MCF 10A (cell line): ENCODE measurements at regions not wholly inside any gene's neighbourhood (a gene's known extent, or its start where the extent isn't known, plus 50 kb on each side); places are given as distances from the start of the nearest gene placed in this dataset.

ENCODE experiments used
- BruUV-seq: library from RNA; stranded (reverse); fragments of 400-500 nt; replicated peaks from 2 replicates; lab custom pipeline; 2021; lab: Mats Ljungman, UMichigan
- CTCF ChIA-PET: fragments of 300-600 bp; sonication (Branson Sonifier 250); formaldehyde crosslinking; extraction: SDS; loops from one replicate; lab custom pipeline; 2021; ENCODE audit warnings: antibody characterized with exemption, inconsistent platforms; lab: Yijun Ruan, JAX
- POLR2A ChIA-PET: fragments of 300-600, 350-650 bp; sonication (Branson Sonifier 250); formaldehyde crosslinking; extraction: SDS; loops from one replicate; lab custom pipeline; 2020; ENCODE audit warnings: antibody characterized with exemption, inconsistent platforms; lab: Yijun Ruan, JAX
- DNase-seq: peaks from one replicate; pipeline ENCODE4 v3.0.0-alpha.2; 2018; ENCODE audit not compliant: unreplicated experiment
- H3K27ac Mint-ChIP-seq: one replicate; pipeline ENCODE4 v1.8.0; 2022; ENCODE audit warnings: mild to moderate bottlenecking, low read depth, mixed read lengths; ENCODE audit not compliant: unreplicated experiment
- H3K27me3 Mint-ChIP-seq: one replicate; pipeline ENCODE4 v1.8.0; 2022; ENCODE audit warnings: mixed read lengths; ENCODE audit not compliant: insufficient read depth, unreplicated experiment
- H3K36me3 Mint-ChIP-seq: one replicate; pipeline ENCODE4 v1.8.0; 2022; ENCODE audit warnings: mild to moderate bottlenecking, moderate library complexity, mixed read lengths; ENCODE audit not compliant: insufficient read depth, unreplicated experiment
- H3K4me1 Mint-ChIP-seq: one replicate; pipeline ENCODE4 v1.8.0; 2022; ENCODE audit warnings: mixed read lengths; ENCODE audit not compliant: insufficient read depth, unreplicated experiment
- H3K4me3 Mint-ChIP-seq: one replicate; pipeline ENCODE4 v1.8.0; 2022; ENCODE audit warnings: mild to moderate bottlenecking, moderate library complexity, mixed read lengths; ENCODE audit not compliant: unreplicated experiment
- H3K9me3 Mint-ChIP-seq: one replicate; pipeline ENCODE4 v1.8.0; 2022; ENCODE audit warnings: mixed read lengths; ENCODE audit not compliant: unreplicated experiment
- intact Hi-C: fragments of 100-400 bp; cut with micrococcal nuclease; formaldehyde crosslinking; loops from 2 replicates; pipeline ENCODE4 v1.14.1; 2022
- TF ChIP-seq, protein P1 (sequence below): fragments of 200-600 bp; IDR thresholded peaks from one replicate; pipeline ENCODE4 v1.8.0; 2022; ENCODE audit warnings: antibody characterized with exemption, mild to moderate bottlenecking; ENCODE audit not compliant: unreplicated experiment

DNA sequence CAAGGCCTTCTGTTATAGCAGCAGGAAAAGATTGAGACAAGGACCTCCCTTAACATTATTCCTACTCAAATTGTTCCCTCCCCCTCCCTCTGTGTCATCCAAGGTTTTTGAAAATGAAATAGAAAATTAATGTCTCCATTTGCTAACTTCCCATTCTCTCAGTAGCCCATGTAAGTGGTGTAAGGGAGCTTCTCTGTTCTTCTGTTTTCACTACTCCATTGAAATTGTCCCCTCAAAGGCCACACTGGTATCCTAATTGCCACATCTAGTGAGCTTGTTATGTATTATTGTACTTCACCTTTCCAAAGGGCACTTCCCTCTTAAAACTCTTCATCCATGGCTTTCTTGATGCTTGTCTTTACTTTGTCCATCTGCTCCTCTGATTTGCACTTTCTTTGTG lies 131.2 kb upstream of the PIK3R1 start:
- H3K9me3 Mint-ChIP-seq = no peaks in the 10 kb centered on the region
- no TSS peak for BruUV-seq
- H3K36me3 Mint-ChIP-seq = no peaks in the 10 kb centered on the region
- POLR2A ChIA-PET = no interaction called here
- H3K4me3 Mint-ChIP-seq = no peak overlapping the region
- H3K4me1 Mint-ChIP-seq = peaks cover 17% of the 10 kb centered on the region
- TF ChIP-seq, protein P1, sequence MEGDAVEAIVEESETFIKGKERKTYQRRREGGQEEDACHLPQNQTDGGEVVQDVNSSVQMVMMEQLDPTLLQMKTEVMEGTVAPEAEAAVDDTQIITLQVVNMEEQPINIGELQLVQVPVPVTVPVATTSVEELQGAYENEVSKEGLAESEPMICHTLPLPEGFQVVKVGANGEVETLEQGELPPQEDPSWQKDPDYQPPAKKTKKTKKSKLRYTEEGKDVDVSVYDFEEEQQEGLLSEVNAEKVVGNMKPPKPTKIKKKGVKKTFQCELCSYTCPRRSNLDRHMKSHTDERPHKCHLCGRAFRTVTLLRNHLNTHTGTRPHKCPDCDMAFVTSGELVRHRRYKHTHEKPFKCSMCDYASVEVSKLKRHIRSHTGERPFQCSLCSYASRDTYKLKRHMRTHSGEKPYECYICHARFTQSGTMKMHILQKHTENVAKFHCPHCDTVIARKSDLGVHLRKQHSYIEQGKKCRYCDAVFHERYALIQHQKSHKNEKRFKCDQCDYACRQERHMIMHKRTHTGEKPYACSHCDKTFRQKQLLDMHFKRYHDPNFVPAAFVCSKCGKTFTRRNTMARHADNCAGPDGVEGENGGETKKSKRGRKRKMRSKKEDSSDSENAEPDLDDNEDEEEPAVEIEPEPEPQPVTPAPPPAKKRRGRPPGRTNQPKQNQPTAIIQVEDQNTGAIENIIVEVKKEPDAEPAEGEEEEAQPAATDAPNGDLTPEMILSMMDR = no peak
- H3K27ac Mint-ChIP-seq = no peak overlapping the region
- DNase-seq = no peak
- no peaks in the 10 kb centered on the region for H3K27me3 Mint-ChIP-seq
- intact Hi-C loops = no loop called here
- CTCF ChIA-PET = interaction anchor here (0.8 kb wide), 1 partner anchor 415 kb away, joined by 3 read pairs; no protein-coding TSS in a partner anchor

DNA sequence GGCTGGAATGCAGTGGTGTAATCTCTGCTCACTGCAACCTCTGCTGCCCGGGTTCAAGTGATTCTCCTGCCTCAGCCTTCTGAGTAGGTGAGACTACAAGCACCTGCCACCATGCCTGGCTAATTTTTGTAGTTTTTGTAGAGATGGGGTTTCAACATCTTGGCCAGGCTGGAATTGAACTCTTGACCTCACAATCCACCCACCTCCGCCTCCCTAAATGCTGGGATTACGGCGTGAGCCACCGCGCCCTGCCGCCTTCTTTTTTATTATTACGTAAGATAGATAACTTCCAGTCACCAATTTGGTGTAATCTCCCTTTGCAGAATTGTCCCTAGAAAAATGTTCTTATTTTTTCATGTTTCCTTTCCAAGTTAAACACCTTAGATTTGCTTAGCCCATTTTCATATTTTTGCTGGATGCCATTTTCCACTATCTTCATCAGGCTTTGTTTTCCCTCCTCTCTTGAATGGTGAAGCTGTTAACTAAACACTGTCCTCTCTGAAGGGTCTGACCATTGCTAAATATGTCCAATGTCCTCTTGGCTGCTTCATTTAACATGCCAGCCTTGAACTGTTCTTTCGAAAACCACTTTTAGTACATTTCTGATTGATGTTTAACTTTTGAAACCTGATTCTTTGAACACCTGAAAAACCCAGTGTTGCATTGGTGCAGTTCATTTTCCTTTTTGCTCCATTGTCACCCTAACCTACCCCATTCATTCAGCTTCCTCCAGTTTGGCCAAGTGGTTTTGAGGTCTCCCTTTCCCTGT lies 135.1 kb upstream of the PIK3R1 start:
- H3K4me3 Mint-ChIP-seq = no peak overlapping the region
- no peaks in the 10 kb centered on the region for H3K9me3 Mint-ChIP-seq
- TF ChIP-seq, protein P1 = no peak
- BruUV-seq = no TSS peak
- no peaks in the 10 kb centered on the region for H3K27me3 Mint-ChIP-seq
- H3K4me1 Mint-ChIP-seq = no peaks in the 10 kb centered on the region
- no peaks in the 10 kb centered on the region for H3K36me3 Mint-ChIP-seq
- intact Hi-C loops = no loop called here
- ChIA-PET POLR2A (interaction anchor here (0.6 to 1.9 kb wide), 2 partner anchors 12 to 802 kb away, joined by 3 to 4 read pairs; no protein-coding TSS in a partner anchor), CTCF (interaction anchor here (1.0 kb wide), 1 partner anchor 403 kb away, joined by 5 read pairs; no protein-coding TSS in a partner anchor)
- no peak for DNase-seq
- H3K27ac Mint-ChIP-seq = no peak overlapping the region

DNA sequence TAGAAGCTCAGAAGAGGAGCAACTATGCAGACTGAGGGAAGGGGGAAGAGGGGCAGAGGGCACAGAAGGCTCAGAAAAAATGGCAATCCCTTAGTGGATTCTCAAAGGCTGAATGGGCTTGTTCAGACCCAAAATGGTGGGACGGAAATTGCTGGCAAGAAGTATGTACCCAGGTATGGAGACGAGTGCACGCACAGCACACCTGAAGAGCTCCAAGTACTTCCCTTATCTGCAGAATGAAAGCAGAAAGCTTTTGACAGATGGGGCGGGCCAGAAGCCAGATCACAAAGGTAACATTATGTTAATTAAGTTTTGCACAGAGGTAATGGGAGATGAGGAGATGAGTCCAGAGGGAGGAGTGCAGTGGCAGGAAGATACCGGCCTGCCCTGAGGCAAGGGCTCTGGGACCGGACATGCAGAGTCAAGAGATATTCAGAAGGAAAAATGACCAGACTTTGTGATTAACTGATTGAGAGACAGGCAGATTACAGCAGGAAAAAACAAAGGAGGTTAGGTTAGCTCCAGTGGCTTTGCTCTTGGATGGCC lies 138.1 kb upstream of the PIK3R1 start:
- H3K27me3 Mint-ChIP-seq = no peaks in the 10 kb centered on the region
- no peaks in the 10 kb centered on the region for H3K36me3 Mint-ChIP-seq
- peaks cover 12% of the 10 kb centered on the region for H3K4me1 Mint-ChIP-seq
- H3K4me3 Mint-ChIP-seq = no peak overlapping the region
- no peak for DNase-seq
- no peaks in the 10 kb centered on the region for H3K9me3 Mint-ChIP-seq
- POLR2A ChIA-PET = interaction anchor here (1.3 to 1.5 kb wide), 2 partner anchors 10 to 140 kb away, joined by 4 to 5 read pairs; no protein-coding TSS in a partner anchor
- no peak overlapping the region for H3K27ac Mint-ChIP-seq
- CTCF ChIA-PET = interaction anchor here (0.6 kb wide), 1 partner anchor 205 kb away, joined by 3 read pairs; no protein-coding TSS in a partner anchor
- BruUV-seq = no TSS peak
- TF ChIP-seq, protein P1 = no peak
- intact Hi-C loops = no loop called here

DNA sequence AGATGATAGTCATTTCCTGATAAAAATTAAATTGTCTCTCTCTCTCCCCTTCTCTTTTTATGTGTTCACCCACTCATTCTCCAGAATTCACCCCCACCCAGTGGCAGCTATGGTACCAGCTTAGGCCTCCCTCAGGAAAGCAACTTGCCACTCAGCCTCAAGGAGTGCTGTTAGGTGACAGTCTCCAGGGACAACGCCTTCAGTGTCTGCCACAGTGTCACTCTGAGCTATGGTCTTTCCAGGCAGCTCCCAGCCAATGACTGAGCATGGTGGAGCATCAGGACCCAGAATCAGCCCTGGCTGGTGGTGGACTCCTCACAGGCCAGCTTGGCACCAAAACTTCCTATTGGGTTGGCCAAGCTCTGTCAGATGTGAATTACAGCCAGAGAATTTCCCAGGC lies 140.9 kb upstream of the PIK3R1 start:
- Mint-ChIP-seq H3K4me1 (peaks cover 17% of the 10 kb centered on the region), H3K4me3 (no peak overlapping the region), H3K27ac (no peak overlapping the region), H3K36me3 (no peaks in the 10 kb centered on the region), H3K9me3 (peaks cover 7% of the 10 kb centered on the region), H3K27me3 (no peaks in the 10 kb centered on the region)
- intact Hi-C loops = no loop called here
- no peak for DNase-seq
- no TSS peak for BruUV-seq
- TF ChIP-seq, protein P1 = no peak
- ChIA-PET POLR2A (interaction anchor here (0.6 to 1.2 kb wide), 3 partner anchors 12 to 841 kb away, joined by 3 to 4 read pairs (median 3); no protein-coding TSS in a partner anchor), CTCF (no interaction called here)
